ENCODE measurements at regions not wholly inside any gene's neighbourhood (a gene's known extent, or its start where the extent isn't known, plus 50 kb on each side); places are given as distances from the start of the nearest gene placed in this dataset.

GRCh38 chr14:101460521-101460920, 100.8 kb upstream of the DIO3 start:
- Histone ChIP-seq H3K36me3 (no peaks in the 10 kb centered on the region), H3K27me3 (peaks cover 25 to 79% (median 38%) of the 10 kb centered on the region in 3 donors), H3K4me1 (peaks cover 9 to 24% (median 11%) of the 10 kb centered on the region in 4 donors), H3K27ac (no peak overlapping the region), H3K4me3 (no peak overlapping the region), H3K9me3 (no peaks in the 10 kb centered on the region)
- DNase-seq, result no peak
- no peak for TF ChIP-seq EP300 (IDR thresholded peaks at IDR 0.05)
- 75 to 85% (median 81%) methylated on average over 6 of the region's 6 CpGs for WGBS, 5 donors
- intact Hi-C loops (cut with DNase I; ENCODE audit: low total_unique reads), result no loop called here

GRCh38 chr14:101460986-101461750, 100.1 kb upstream of the DIO3 start:
- Histone ChIP-seq H3K9me3 (no peaks in the 10 kb centered on the region), H3K27me3 (peaks cover 25 to 74% (median 38%) of the 10 kb centered on the region in 3 donors), H3K4me3 (no peak overlapping the region), H3K4me1 (peaks cover 9 to 24% (median 11%) of the 10 kb centered on the region in 4 donors), H3K36me3 (no peaks in the 10 kb centered on the region), H3K27ac (no peak overlapping the region)
- WGBS, 5 donors, result 75 to 84% (median 77%) methylated on average over 12 of the region's 12 CpGs
- TF ChIP-seq POLR2A (IDR thresholded peaks at IDR 0.05) (no peak), POLR2AphosphoS5 (IDR thresholded peaks at IDR 0.05) (no peak), CTCF (IDR thresholded peaks at IDR 0.05) (no peak), EP300 (IDR thresholded peaks at IDR 0.05) (no peak)
- peak in 1 of 2 donors; percentile 18 for DNase-seq
- intact Hi-C loops (cut with DNase I; ENCODE audit: low total_unique reads), result no loop called here

- peaks cover 9 to 24% (median 11%) of the 10 kb centered on the region in 4 donors for H3K4me1 ChIP-seq
- H3K27ac ChIP-seq, result no peak overlapping the region
- no peaks in the 10 kb centered on the region for H3K36me3 ChIP-seq
- H3K9me3 ChIP-seq, result no peaks in the 10 kb centered on the region
- TF ChIP-seq CTCF (IDR thresholded peaks at IDR 0.05) (no peak), POLR2A (IDR thresholded peaks at IDR 0.05) (no peak), EP300 (IDR thresholded peaks at IDR 0.05) (no peak), POLR2AphosphoS5 (IDR thresholded peaks at IDR 0.05) (no peak)
- 75 to 93% (median 86%) methylated on average over 8 of the region's 8 CpGs for WGBS, 5 donors
- H3K27me3 ChIP-seq, result peaks cover 21 to 72% (median 38%) of the 10 kb centered on the region in 3 donors
- DNase-seq, result peak in 1 of 2 donors; percentile 14
- H3K4me3 ChIP-seq, result no peak overlapping the region
- intact Hi-C loops (cut with DNase I; ENCODE audit: low total_unique reads), result no loop called here
Observed at GRCh38 chr14:101461891-101462290, 99.4 kb upstream of the DIO3 start.

- intact Hi-C loops (cut with DNase I; ENCODE audit: low total_unique reads), result no loop called here
- 72 to 80% (median 76%) methylated on average over 15 of the region's 15 CpGs for WGBS, 5 donors
- TF ChIP-seq POLR2AphosphoS5 (IDR thresholded peaks at IDR 0.05) (no peak), CTCF (IDR thresholded peaks at IDR 0.05) (no peak), POLR2A (IDR thresholded peaks at IDR 0.05) (no peak), EP300 (IDR thresholded peaks at IDR 0.05) (no peak)
Observed at GRCh38 chr14:101462726-101463565, 98.3 kb upstream of the DIO3 start.

More at GRCh38 chr14:101462726-101463565, 98.3 kb upstream of the DIO3 start:
- Histone ChIP-seq H3K36me3 (no peaks in the 10 kb centered on the region), H3K4me1 (peaks cover 9 to 16% (median 11%) of the 10 kb centered on the region in 4 donors), H3K9me3 (no peaks in the 10 kb centered on the region), H3K4me3 (no peak overlapping the region), H3K27ac (no peak overlapping the region), H3K27me3 (peaks cover 10 to 63% (median 27%) of the 10 kb centered on the region in 3 donors)
- DNase-seq, result peak in 1 of 2 donors; percentile 18
